H1 (cell line): ENCODE measurements at regions not wholly inside any gene's neighbourhood (a gene's known extent, or its start where the extent isn't known, plus 50 kb on each side); places are given as distances from the start of the nearest gene placed in this dataset.

Experiments used
- BRCA1 ChIP-seq: IDR thresholded peaks from 2 replicates; pipeline ENCODE4 v1.6.1; 2012; ENCODE audit warnings: low read depth, low read length, improper control_type of control experiment
- CREB1 ChIP-seq: IDR thresholded peaks from 2 replicates; pipeline ENCODE4 v1.6.1; 2012; ENCODE audit warnings: inconsistent platforms
- EZH2 ChIP-seq: fragments of 200-600 bp; sonication (generic); IDR thresholded peaks from 2 replicates; pipeline ENCODE4 v1.7.1; 2012; ENCODE audit warnings: low read depth, mild to moderate bottlenecking, moderate library complexity, low read length, inconsistent platforms; ENCODE audit not compliant: severe bottlenecking
- JUND ChIP-seq: IDR thresholded peaks from 2 replicates; pipeline ENCODE4 v1.6.1; 2011; ENCODE audit warnings: mild to moderate bottlenecking, improper control_type of control experiment, low read length
- SIX5 ChIP-seq: IDR thresholded peaks from 2 replicates; pipeline ENCODE4 v1.6.1; 2011; ENCODE audit warnings: mild to moderate bottlenecking, low read depth, low read length
- SP2 ChIP-seq: IDR thresholded peaks from 2 replicates; pipeline ENCODE4 v1.6.1; 2012; ENCODE audit warnings: mild to moderate bottlenecking, low read length, inconsistent platforms
- SUZ12 ChIP-seq: fragments of 200-600 bp; sonication (generic); IDR thresholded peaks from 2 replicates; pipeline ENCODE4 v1.6.1; 2012; ENCODE audit warnings: mild to moderate bottlenecking, inconsistent platforms, low read length, moderate library complexity, mixed read lengths
- TCF12 ChIP-seq: IDR thresholded peaks from 2 replicates; pipeline ENCODE4 v1.6.1; 2011; ENCODE audit warnings: low read depth, mild to moderate bottlenecking, low read length
- TF ChIP-seq, protein P1 (sequence below), 3 experiments: IDR thresholded peaks; 1 replicate in 2 of 3; 2 replicates in 1 of 3; pipeline versions ENCODE4 v1.5.1 to v1.6.1; 2011; ENCODE audit warnings: low read length in 3 of 3, mild to moderate bottlenecking in 3 of 3, inconsistent platforms in 2 of 3, low read depth in 1 of 3, moderate library complexity in 1 of 3; ENCODE audit not compliant: insufficient read depth in 1 of 3; ENCODE audit errors: control extremely low read depth in 1 of 3
- TF ChIP-seq, protein P2 (sequence below): IDR thresholded peaks from 2 replicates; pipeline ENCODE4 v1.6.1; 2012; ENCODE audit warnings: low read length, inconsistent platforms
- TF ChIP-seq, protein P3 (sequence below): IDR thresholded peaks from 2 replicates; pipeline ENCODE4 v1.6.1; 2012; ENCODE audit warnings: inconsistent platforms

DNA sequence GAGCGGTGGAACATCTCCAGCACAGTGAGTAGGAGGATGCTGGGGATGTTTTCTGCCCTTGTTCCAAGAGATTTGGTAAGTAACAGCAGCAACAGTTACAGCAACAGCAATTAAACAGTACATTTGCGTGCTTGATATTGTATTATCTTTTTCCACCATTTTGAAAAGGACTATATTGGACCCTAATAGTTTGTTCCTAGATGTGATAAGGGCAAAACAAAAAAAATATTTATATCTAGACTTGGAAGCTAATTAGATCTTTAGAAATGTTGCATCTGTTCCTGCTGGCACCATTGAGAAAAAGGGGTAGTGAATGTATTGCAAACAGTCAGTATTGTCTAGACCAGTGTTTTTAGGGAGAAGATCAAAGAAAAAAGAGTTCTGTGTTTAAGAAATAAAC is 759.9 kb downstream of the JRKL start:
- TF ChIP-seq, protein P1, sequence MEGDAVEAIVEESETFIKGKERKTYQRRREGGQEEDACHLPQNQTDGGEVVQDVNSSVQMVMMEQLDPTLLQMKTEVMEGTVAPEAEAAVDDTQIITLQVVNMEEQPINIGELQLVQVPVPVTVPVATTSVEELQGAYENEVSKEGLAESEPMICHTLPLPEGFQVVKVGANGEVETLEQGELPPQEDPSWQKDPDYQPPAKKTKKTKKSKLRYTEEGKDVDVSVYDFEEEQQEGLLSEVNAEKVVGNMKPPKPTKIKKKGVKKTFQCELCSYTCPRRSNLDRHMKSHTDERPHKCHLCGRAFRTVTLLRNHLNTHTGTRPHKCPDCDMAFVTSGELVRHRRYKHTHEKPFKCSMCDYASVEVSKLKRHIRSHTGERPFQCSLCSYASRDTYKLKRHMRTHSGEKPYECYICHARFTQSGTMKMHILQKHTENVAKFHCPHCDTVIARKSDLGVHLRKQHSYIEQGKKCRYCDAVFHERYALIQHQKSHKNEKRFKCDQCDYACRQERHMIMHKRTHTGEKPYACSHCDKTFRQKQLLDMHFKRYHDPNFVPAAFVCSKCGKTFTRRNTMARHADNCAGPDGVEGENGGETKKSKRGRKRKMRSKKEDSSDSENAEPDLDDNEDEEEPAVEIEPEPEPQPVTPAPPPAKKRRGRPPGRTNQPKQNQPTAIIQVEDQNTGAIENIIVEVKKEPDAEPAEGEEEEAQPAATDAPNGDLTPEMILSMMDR (IDR thresholded peaks at IDR 0.05; ENCODE audit: control extremely low read depth in 1 of 3, insufficient read depth in 1 of 3, low read depth in 1 of 3, low read length in 3 of 3): no peak
- TF ChIP-seq CREB1 (no peak), EZH2 (no peak), SP2 (no peak), JUND (no peak), SIX5 (no peak), SUZ12 (no peak), TCF12 (no peak), BRCA1 (no peak)
- TF ChIP-seq, protein P2, sequence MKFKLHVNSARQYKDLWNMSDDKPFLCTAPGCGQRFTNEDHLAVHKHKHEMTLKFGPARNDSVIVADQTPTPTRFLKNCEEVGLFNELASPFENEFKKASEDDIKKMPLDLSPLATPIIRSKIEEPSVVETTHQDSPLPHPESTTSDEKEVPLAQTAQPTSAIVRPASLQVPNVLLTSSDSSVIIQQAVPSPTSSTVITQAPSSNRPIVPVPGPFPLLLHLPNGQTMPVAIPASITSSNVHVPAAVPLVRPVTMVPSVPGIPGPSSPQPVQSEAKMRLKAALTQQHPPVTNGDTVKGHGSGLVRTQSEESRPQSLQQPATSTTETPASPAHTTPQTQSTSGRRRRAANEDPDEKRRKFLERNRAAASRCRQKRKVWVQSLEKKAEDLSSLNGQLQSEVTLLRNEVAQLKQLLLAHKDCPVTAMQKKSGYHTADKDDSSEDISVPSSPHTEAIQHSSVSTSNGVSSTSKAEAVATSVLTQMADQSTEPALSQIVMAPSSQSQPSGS: no peak
- TF ChIP-seq, protein P3, sequence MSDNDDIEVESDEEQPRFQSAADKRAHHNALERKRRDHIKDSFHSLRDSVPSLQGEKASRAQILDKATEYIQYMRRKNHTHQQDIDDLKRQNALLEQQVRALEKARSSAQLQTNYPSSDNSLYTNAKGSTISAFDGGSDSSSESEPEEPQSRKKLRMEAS: no peak
